Ovary (tissue), 3 donors: ENCODE measurements at regions not wholly inside any gene's neighbourhood (a gene's known extent, or its start where the extent isn't known, plus 50 kb on each side); places are given as distances from the start of the nearest gene placed in this dataset.

Experiments used
- CTCF ChIP-seq, 3 donors: fragments of 450-650 bp in 2 of 3; fragments of 200-600 bp in 1 of 3; IDR thresholded peaks; one replicate each; pipeline versions ENCODE4 v1.5.1 to v1.8.0; 2016 to 2022; ENCODE audit warnings: antibody characterized with exemption in 3 of 3, mild to moderate bottlenecking in 1 of 3
- EP300 ChIP-seq: sonication (generic); formaldehyde crosslinking; IDR thresholded peaks from one replicate; pipeline ENCODE4 v1.6.1; 2017; ENCODE audit warnings: antibody characterized with exemption
- POLR2A ChIP-seq: fragments of 450-650 bp; IDR thresholded peaks from one replicate; pipeline ENCODE4 v1.6.1; 2017; ENCODE audit warnings: antibody characterized with exemption, mild to moderate bottlenecking, moderate library complexity
- donor health status: DM: no; HTN: no; CAD: no.

DNA sequence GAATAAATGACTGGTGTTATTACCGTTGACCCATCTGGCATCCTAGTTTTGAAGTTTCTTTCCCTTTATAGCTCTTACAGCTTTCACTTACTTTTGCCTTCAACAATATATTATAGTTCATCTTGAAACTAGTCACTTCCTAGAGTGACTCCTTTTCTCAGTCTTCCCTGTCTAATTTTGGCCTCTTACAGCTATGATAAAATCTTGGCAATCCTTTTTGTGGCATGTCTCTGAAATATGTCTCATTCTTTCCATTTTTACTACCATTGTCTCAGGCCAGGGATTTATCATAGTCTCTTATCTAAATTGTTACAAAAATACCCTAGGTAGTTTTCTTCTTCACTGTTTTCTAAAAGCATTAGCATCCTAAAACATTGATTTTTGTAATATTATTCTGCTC, 621.3 kb upstream of the ZNF608 start:
- TF ChIP-seq CTCF (IDR thresholded peaks at IDR 0.05) (no peak), EP300 (no peak), POLR2A (no peak)
